T-helper 1 cell treated with Interleukin-12 subunit alpha and Interleukin-12 subunit beta and Interleukin-4 antibody, amounts not matched to agents 30 ng/mL and 1 ng/mL, for 36 hours (primary cell): ENCODE measurements at regions not wholly inside any gene's neighbourhood (a gene's known extent, or its start where the extent isn't known, plus 50 kb on each side); places are given as distances from the start of the nearest gene placed in this dataset.

Experiments used
- intact Hi-C: fragments of 100-400 bp; cut with micrococcal nuclease; formaldehyde crosslinking; loops from one replicate; pipeline ENCODE4 v1.15.1; 2024

- intact Hi-C loops, result no loop called here
These were observed 300.3 kb upstream of the CBLB start for GRCh38 chr3:106168962-106169750.

GRCh38 chr3:106170636-106171035, 301.8 kb upstream of the CBLB start:
- intact Hi-C loops, result no loop called here

DNA sequence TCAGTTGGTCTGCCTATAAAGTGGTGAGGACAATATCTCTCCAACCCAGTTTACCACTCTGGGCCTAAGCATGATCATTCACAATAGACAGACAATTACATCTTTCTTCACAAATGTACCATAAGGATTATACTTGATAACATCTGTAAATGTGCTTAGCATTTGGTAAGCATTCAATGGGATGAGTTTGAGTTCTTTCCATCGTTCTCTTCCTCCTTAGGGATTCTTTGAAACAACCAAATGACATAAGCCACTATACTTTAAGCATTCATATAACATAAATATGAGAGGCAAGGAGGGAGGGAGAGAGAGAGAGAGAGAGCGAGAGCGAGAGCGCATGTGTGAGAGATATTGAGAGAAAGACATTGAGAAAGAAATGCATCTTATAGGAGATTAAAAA, 303.3 kb upstream of the CBLB start:
- intact Hi-C loops, result no loop called here

DNA sequence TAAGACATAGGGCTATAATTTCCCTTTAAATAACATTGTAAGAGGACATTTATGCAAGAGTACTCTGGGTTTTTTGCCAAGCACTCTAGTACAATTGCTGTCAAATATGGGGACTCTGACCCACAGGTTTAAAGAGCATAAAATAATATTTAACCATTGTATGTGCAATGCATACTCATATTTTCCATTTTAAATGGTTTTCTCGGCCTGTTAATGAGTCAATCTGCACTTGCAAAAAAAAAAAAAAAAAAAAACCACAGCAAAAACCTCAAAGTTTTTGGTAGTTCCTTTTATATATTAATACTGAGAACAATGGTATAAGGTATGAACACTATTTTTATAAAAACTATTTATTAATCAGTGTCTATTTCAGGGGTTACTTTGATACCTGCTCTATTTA, 304.0 kb upstream of the CBLB start:
- intact Hi-C loops, result loop anchor here (1.0 kb wide), 1 partner anchor 252 kb away; no protein-coding TSS in a partner anchor

- intact Hi-C loops, result no loop called here
These were observed 306.5 kb upstream of the CBLB start for GRCh38 chr3:106175276-106175675.

- intact Hi-C loops, result loop anchor here (1.0 to 2.0 kb wide), 15 partner anchors 9 to 810 kb away; partner anchors contain the start of genes ALCAM and CBLB
These were observed 307.9 kb upstream of the CBLB start for GRCh38 chr3:106176734-106177133.

DNA sequence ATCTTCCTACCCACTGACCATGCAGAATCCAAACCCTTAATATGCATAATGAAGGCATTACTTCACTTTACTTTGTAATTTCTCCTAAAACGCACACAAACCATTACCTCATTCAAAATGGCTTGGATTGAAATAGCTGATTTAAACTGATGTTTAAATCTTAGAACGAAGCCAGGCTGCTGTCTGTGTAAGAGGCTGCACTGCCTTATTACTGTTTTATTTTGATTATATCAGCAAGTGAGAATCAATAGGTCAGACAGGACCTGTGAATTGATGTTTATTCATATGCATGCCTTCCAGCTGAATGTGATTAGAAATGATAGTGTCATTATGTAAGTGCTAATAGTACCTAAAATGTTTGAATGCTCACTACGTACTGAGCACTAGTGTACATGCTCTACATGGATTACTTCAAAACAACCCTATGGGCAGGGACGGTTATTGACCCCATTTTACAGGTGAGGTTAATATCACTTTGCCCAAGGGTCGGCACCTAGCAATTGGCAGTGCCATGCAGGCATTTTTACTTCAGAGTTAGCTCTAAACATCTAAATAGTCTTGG, 314.2 kb upstream of the CBLB start:
- intact Hi-C loops, result no loop called here

DNA sequence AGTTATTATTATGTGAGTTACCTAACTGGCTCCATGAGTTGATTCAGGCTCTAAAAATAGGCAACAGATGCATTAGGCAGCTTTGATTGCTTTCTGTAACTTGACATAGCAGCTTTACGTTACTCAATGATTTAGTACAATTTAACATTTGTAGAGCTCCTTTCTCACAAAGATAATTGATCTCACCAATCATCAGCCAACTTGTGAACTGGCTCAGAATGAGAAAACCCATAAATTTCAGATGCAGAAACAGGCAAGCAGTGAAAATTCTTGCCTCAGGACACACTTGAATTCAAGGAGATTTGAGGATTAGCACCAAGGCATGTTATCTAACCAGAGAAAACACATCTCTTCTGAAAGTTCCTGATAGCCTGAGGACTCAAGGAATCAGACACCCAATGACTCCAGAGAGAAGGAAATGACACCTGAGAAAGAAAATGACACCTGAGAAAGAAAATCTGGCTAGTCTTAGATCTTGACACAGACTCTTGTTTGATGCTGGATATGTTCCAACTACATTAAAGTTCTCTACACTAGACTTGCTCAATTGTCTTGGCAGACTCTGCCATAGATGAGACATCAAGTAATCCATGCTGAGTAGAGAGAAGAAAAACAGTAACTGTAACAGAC, 315.1 kb upstream of the CBLB start:
- intact Hi-C loops, result loop anchor here (2.0 kb wide), 1 partner anchor 425 kb away; no protein-coding TSS in a partner anchor

DNA sequence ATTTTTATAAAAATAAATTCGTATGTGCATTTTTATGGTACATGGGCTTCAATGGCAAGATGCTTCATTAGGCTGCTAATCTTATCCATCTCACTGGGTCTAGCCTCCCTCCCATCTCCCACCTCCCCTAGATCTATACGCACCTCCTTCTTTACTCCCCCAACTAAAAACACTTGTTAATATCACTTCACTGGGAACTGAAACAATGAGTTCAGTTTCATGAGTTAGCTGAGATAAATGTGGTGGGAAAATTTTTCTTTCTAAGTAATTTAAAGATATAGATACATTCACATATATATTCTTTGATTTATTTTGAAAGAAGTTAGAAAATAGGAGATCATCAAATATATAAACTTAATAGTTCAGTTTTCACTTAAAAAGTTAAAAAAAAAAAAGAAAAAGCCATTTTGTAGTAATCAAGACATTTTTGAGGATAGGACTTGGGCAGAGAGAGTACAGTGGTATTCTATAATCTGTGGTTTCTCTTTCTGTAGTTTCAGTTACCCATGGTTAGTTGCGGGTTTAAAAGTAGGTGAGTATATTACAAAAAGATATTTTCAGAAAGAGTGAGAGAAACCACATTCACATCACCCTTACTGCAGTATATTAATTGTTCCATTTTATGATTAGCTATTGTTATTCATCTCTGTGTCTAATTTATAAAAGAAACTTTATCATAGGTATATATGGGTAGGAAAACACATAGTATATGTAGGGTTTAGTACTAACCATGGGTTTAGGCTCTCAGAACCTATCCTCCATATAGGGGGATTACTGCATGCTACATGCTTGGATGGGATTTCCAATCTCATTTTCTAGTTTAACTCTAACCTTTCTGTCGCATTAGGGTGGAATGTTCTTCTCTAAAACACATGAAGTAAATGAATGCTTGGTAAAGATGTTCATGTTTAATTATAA, 316.0 kb upstream of the CBLB start:
- intact Hi-C loops, result loop anchor here (1.0 to 2.0 kb wide), 2 partner anchors 8 to 424 kb away; no protein-coding TSS in a partner anchor

DNA sequence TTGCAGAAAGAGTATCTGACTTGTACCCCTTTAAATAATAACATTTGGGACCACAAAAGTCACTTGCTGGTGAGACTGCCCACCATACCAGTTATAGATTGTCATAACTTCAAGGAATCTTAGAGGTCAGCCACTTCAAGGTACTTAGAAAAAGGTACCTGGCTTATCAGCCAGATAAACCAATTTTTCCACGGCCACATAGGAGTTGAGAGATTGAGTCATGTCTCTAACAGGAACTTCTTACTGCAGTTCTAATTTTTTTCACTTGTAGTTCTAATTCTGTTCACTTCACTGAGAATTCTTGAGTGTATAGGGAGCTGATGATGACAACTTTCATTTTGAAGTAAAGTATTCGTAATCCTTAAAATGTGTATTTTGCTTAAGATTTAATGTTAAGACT, 317.1 kb upstream of the CBLB start:
- intact Hi-C loops, result loop anchor here (1.0 to 2.0 kb wide), 2 partner anchors 10 to 423 kb away; no protein-coding TSS in a partner anchor

DNA sequence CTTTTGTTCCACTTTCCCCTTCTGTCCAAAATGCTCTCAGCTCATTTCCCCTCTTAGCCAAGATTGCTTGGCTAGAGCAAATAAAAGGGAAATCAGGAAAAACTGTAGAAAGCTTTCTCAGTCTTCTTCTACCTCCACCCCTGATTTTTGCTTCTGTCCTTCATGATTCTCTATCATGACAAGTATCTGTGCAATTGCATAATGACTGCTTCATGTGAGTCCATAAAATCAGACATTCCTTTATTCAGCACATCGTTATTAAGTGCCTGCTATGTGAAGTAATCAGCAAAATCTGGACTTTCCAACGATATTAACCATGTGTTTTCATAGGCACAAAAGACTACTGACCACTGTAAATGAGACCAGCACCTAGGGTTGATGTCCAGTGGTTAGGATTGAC, 321.5 kb upstream of the CBLB start:
- intact Hi-C loops, result no loop called here

DNA sequence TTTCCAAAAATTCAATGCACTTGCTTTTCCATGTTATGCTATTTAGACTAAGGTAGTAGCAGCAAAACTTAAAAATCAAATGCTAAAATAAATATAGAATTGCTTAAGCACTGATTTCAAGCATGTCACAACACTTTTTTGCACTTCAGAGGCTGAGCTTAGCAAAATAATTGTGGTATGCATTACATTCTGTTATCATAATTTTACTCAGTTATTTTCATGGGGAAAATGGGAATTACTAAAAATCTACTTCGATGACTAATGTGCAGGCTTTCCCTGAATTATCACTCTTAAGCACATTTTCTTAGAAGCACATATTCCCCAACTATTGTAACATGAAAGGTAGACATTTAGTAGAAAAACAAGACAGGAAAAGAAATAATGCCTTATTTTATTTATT, 322.4 kb upstream of the CBLB start:
- intact Hi-C loops, result no loop called here

- intact Hi-C loops, result no loop called here
These were observed 323.1 kb upstream of the CBLB start for GRCh38 chr3:106191913-106192312.

GRCh38 chr3:106193876-106194275, 325.1 kb upstream of the CBLB start:
- intact Hi-C loops, result no loop called here

GRCh38 chr3:106194726-106195125, 325.9 kb upstream of the CBLB start:
- intact Hi-C loops, result no loop called here

GRCh38 chr3:106197532-106198194, 328.9 kb upstream of the CBLB start:
- intact Hi-C loops, result no loop called here

DNA sequence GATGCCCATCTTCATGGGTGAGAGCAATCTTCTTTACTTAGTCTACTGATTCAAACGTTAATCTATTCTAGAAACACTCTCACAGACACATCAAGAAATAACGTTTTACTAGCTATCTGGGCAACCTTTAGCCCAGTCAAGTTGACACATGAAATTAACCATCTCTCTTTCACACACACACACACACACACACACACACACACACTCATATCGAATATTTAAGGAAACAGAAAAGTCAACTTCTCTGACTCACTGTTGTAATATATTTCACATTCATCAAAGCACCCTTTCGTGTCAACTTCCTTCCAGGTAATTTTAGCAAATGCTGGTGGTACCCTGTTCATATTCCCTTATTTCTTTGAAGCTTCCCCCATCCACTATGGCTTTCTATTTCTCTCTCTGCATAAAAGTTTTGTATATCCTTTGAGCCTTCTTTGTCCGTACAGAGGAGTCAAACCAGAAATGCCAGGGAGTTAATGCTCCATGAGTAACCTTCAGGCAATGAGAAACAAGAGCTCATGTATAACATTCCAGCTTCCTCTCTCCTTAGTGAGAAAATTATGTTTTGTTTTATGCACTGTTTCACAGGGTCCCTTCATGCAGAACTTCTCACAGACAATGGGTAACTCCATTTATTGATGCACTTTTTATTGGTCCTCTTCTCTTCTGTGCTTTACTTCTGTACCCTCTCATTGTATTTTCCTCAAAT, 335.5 kb upstream of the CBLB start:
- intact Hi-C loops, result no loop called here

DNA sequence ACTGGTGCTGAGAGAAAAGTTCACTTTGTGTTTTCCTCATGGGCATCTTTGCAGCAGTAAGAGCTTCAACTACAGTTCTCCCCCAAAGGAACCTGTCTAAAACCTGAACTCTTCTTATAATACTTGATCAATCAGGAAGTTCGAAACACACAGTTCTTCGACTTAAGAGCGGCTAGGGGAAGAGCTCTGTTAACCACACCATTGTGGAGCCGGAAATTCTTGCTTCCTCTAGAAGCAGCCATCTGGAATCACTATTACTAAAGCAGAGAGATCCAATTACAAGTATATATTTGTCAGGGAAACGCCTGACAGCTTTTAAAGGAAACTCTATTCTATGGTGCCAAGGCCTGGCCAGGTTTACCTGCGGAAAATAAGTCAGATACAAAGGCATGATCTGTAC, 337.3 kb upstream of the CBLB start:
- intact Hi-C loops, result loop anchor here (1.0 to 5.0 kb wide), 3 partner anchors 30 to 337 kb away; partner anchors contain the start of gene CBLB

DNA sequence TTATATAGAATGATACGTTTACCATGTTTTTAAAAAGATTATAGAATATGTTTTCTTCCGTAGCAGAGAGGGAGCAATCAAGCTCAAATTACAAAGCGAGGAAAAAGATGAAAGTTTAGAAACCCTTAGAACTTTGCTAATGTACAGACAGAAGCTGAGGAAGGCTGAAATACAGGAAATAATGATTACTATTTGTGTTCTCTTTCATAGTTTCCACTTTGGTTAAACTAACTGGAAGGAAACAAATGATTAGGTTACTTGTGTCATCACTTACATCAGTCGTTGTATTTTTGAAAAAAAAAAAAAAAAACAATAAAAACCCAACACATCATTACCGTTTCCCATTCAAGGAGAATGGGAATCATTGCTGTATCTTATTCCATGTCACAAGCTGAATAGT, 337.8 kb upstream of the CBLB start:
- intact Hi-C loops, result loop anchor here (1.0 to 5.0 kb wide), 3 partner anchors 30 to 337 kb away; partner anchors contain the start of gene CBLB

- intact Hi-C loops, result loop anchor here (2.0 to 5.0 kb wide), 2 partner anchors 196 to 401 kb away; no protein-coding TSS in a partner anchor
These were observed 339.4 kb upstream of the CBLB start for GRCh38 chr3:106208251-106208650.
